ENCODE measurements at regions not wholly inside any gene's neighbourhood (a gene's known extent, or its start where the extent isn't known, plus 50 kb on each side); places are given as distances from the start of the nearest gene placed in this dataset.

DNA sequence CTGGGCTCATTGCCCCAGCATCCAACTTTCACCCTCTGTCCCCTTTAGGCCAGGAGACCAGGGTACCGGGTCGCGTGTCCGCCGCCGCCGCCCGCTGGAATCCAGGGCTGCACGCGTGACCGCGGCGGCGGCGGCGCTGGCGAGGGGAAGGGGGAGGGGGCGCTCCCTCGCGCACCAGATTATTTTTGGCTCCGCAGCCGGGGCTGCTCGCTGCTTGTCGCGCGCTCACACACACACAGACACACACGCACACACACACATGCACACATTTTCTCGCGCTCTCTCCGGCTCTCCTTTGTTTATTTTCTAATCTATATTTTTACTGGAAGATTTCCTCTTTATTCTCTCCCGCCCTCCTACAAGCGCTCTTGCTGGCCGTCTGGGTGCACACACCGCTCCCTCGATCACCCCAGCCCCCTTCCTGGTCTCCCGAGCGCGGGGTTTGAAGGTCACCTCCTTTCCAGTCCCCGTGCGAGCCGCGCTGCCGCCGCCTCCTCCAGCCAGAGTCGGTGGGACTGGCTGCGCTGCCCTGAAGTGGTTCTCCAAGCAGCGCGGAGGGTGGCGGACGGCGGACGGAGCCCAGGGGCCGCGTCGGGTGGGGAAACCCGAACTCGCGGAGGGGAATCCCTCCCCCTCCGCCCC lies 921.4 kb upstream of the EEF2KMT start:
- H3K9ac ChIP-seq (ENCODE audit: low read length) = no peak overlapping the region
- H3K27ac ChIP-seq (ENCODE audit: low read length) = no peak overlapping the region
- H3K36me3 ChIP-seq (replicated peaks; ENCODE audit: low read depth, low read length) = no peaks in the 10 kb centered on the region
- no peaks in the 10 kb centered on the region for H4K20me1 ChIP-seq (ENCODE audit: insufficient read depth, low read length)
- no peaks in the 10 kb centered on the region for H3K9me3 ChIP-seq (ENCODE audit: insufficient read depth, low read length)
- H3K4me3 ChIP-seq (ENCODE audit: low read length) = no peak overlapping the region
- H2AFZ ChIP-seq (ENCODE audit: low read depth, low read length) = no peak overlapping the region
- no peaks in the 10 kb centered on the region for H3K4me1 ChIP-seq (ENCODE audit: low read length)
- no peaks in the 10 kb centered on the region for H3K79me2 ChIP-seq (ENCODE audit: low read length)
- H3K27me3 ChIP-seq (ENCODE audit: low read depth, low read length) = no peaks in the 10 kb centered on the region
- no peak overlapping the region for H3K4me2 ChIP-seq (ENCODE audit: low read length)
- TF ChIP-seq CTCF (IDR thresholded peaks at IDR 0.05; ENCODE audit: low read depth, low read length) (no peak), EZH2phosphoT487 (IDR thresholded peaks at IDR 0.05; ENCODE audit: low read depth) (no peak)

GRCh38 chr16:6016530-6017184 lies 919.1 kb upstream of the EEF2KMT start:
- Histone ChIP-seq H3K36me3 (replicated peaks; ENCODE audit: low read depth, low read length) (no peaks in the 10 kb centered on the region), H3K9me3 (ENCODE audit: insufficient read depth, low read length) (no peaks in the 10 kb centered on the region), H3K4me3 (ENCODE audit: low read length) (no peak overlapping the region), H3K27ac (ENCODE audit: low read length) (no peak overlapping the region), H4K20me1 (ENCODE audit: insufficient read depth, low read length) (no peaks in the 10 kb centered on the region), H3K9ac (ENCODE audit: low read length) (no peak overlapping the region), H2AFZ (ENCODE audit: low read depth, low read length) (no peak overlapping the region), H3K27me3 (ENCODE audit: low read depth, low read length) (no peaks in the 10 kb centered on the region), H3K4me2 (ENCODE audit: low read length) (no peak overlapping the region), H3K4me1 (ENCODE audit: low read length) (no peaks in the 10 kb centered on the region), H3K79me2 (ENCODE audit: low read length) (no peaks in the 10 kb centered on the region)
- TF ChIP-seq CTCF (IDR thresholded peaks at IDR 0.05; ENCODE audit: low read depth, low read length) (peak; percentile 53), EZH2phosphoT487 (IDR thresholded peaks at IDR 0.05; ENCODE audit: low read depth) (no peak)

GRCh38 chr16:6012716-6013115 lies 915.1 kb upstream of the EEF2KMT start:
- Histone ChIP-seq H3K4me2 (ENCODE audit: low read length) (no peak overlapping the region), H3K4me3 (ENCODE audit: low read length) (no peak overlapping the region), H3K9me3 (ENCODE audit: insufficient read depth, low read length) (no peaks in the 10 kb centered on the region), H3K4me1 (ENCODE audit: low read length) (no peaks in the 10 kb centered on the region), H3K79me2 (ENCODE audit: low read length) (no peaks in the 10 kb centered on the region), H3K36me3 (replicated peaks; ENCODE audit: low read depth, low read length) (no peaks in the 10 kb centered on the region), H2AFZ (ENCODE audit: low read depth, low read length) (no peak overlapping the region), H3K27me3 (ENCODE audit: low read depth, low read length) (no peaks in the 10 kb centered on the region), H4K20me1 (ENCODE audit: insufficient read depth, low read length) (no peaks in the 10 kb centered on the region), H3K27ac (ENCODE audit: low read length) (no peak overlapping the region), H3K9ac (ENCODE audit: low read length) (no peak overlapping the region)
- TF ChIP-seq CTCF (IDR thresholded peaks at IDR 0.05; ENCODE audit: low read depth, low read length) = no peak
- no peak for TF ChIP-seq EZH2phosphoT487 (IDR thresholded peaks at IDR 0.05; ENCODE audit: low read depth)

GRCh38 chr16:6009151-6009550 lies 911.6 kb upstream of the EEF2KMT start:
- Histone ChIP-seq H4K20me1 (ENCODE audit: insufficient read depth, low read length) (no peaks in the 10 kb centered on the region), H2AFZ (ENCODE audit: low read depth, low read length) (no peak overlapping the region), H3K4me2 (ENCODE audit: low read length) (no peak overlapping the region), H3K79me2 (ENCODE audit: low read length) (no peaks in the 10 kb centered on the region), H3K9me3 (ENCODE audit: insufficient read depth, low read length) (no peaks in the 10 kb centered on the region), H3K27ac (ENCODE audit: low read length) (no peak overlapping the region), H3K36me3 (replicated peaks; ENCODE audit: low read depth, low read length) (no peaks in the 10 kb centered on the region), H3K4me1 (ENCODE audit: low read length) (no peaks in the 10 kb centered on the region), H3K9ac (ENCODE audit: low read length) (no peak overlapping the region), H3K27me3 (ENCODE audit: low read depth, low read length) (no peaks in the 10 kb centered on the region), H3K4me3 (ENCODE audit: low read length) (no peak overlapping the region)
- TF ChIP-seq CTCF (IDR thresholded peaks at IDR 0.05; ENCODE audit: low read depth, low read length) = no peak
- no peak for TF ChIP-seq EZH2phosphoT487 (IDR thresholded peaks at IDR 0.05; ENCODE audit: low read depth)
